Fibroblast of the conjunctiva (primary cell): ENCODE measurements at regions not wholly inside any gene's neighbourhood (a gene's known extent, or its start where the extent isn't known, plus 50 kb on each side); places are given as distances from the start of the nearest gene placed in this dataset.

ENCODE experiments used
- DNase-seq: peaks from one replicate; pipeline ENCODE4 v3.0.0-alpha.2; 2010; ENCODE audit warnings: low read depth

DNA sequence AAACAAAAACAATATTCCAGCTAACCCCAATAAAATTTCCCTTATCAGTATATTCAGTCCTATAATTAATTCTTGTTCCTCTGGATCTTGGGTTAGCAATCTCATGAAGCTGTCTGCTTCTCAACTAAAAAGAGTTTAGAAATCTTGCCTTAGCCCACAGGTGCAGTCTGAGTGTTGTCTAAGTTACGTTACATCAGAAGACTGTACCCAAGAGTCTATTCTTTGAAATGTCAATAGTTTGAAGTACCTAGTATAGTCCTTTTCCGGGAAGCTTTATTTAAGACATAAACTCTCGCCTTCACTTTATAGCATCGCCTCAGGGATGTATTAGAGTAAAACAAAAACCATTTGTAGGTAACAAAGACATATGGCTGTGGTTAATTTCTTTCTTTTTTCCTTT, 465.1 kb downstream of the FUT8 start:
- no peak for DNase-seq

DNA sequence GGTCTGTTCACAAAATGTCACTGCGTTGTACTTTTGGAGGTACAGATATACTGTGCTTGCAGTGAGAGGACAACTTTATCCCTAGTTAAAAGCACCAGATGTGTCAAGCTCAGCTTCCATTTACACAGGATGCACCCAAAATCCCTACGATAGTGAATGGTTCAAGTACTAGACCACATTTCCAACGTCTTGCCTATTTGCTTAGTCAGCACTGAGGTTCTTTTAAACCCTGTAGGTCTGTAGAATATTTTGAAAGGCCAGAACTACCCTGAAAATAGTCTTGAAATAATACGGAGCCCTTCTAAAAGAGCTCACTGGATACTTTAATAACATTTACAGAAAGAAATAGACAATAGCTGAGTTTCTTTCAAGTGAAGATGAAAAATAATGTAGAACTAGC, 466.1 kb downstream of the FUT8 start:
- no peak for DNase-seq

DNA sequence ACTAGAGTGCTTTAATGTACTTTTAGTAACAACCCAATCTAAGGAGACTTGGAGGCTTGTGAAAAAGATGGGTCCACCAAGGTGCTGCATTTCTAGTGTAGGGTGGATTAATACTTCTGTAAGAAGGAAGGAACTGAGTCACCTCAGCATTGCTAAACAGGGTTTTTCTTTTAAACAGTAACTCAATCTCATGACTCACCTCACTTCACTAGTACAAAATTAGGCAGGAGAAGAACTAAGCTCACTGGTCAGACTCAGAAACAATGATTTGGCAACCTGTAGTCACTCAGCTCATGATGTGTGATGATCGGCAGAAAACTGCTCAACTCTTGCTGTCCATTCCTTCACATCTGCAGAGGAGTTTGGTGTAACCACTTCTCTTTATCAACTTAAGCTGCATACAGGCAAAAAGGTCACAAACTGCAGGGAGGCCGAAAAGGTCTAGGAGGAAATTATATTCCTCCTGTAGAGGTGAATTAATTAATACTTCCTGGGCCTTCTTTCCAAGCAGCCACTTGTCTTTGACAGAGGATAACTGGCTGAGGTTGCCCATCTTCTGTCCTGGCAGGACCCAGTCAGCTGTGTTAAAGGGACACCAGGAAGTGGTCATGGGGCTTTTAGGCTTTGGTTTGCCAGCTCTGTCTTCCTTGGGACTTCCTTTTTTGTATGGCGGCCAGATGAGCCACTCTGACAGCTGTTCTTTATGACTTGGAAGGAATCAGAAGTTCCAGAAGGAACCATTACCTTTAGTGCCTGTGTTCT, 466.9 kb downstream of the FUT8 start:
- no peak for DNase-seq

DNA sequence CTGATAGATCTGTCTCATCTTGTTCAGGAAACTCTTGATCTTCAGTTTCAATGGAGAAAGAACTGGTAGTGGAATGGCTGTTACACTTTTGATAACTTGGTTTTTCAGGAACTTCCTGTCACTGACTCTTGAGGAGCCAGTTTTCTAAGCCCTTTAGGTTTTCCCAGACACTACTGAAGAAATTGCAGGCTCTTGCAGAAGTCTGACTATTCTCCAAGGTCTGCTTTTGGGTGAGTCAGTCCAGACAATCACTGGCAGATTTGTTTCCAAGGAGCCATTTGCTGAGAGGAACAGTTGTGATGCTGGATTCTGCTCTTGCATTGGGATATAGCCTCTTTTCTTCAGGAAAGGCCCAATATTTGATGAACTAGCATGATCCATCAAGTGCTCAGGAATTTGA, 468.0 kb downstream of the FUT8 start:
- no peak for DNase-seq

DNA sequence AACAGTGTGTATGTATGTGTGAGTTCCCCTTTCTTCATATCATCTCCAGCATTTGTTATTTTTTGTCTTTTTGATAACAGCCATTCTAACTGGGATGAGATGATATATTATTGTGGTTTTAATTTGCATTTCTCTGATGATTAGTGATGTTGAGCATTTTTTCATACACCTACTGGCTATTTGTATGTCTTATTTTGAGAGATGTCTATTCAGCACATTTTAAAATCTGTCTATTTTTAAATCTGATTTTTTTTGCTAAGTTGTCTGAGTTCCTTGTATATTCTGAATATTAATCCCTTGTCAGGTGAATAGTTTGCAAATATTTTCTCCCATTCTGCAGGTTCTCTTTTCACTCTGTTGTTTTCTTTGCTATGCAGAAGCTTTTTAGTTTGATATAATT, 469.1 kb downstream of the FUT8 start:
- DNase-seq, result no peak

DNA sequence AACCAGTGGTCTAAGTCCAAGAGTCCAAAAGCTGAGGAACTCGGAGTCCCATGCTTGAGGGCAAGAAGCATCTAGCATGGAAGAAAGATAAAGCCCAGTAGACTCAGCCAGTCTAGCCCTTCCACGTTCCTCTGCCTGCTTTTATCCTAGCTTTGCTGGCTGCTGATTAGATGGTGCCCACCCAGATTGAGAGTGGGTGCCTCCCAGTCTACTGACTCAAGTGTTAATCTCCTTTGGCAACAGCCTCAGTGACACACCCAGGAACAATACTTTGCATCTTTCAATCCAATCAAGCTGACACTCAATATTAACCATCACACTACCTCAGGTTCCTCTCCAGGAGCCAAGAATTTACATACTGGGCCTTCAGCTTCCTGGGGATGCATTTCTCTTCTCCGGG, 476.1 kb downstream of the FUT8 start:
- no peak for DNase-seq

DNA sequence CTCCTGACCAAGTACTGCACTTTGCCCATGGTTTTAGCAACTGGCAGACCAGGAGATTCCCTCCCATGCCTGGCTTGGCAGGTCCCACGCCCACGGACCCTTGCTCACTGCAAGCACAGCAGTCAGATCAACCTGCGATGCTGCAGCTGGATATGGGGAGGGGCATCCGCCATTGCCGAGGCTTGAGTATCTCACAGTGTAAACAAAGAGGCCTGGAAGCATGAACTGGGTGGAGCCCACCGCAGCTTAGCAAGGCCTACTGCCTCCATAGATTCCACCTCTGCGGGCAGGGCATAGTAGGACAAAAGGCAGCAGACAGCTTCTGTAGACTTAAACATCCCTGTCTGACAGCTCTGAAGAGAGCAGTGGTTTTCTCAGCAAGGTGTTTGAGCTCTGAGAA, 479.8 kb downstream of the FUT8 start:
- no peak for DNase-seq

DNA sequence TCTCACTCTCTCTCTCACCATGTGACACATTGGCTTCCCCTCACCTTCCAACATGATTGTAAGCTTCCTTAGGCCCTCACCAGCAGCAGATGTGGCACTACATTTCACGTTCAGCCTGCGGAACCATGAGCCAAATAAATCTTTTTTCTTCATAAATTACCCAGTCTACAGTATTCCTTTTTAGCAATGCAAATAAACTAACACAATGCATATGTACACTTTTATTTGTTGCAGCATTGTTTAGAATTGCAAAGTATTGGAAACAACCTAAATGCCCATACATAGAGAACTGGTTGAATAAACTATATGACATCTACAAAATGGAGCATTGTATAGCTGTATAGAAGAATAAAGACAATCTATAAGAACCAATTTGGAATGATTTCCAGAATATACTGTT, 487.6 kb downstream of the FUT8 start:
- DNase-seq, result no peak

DNA sequence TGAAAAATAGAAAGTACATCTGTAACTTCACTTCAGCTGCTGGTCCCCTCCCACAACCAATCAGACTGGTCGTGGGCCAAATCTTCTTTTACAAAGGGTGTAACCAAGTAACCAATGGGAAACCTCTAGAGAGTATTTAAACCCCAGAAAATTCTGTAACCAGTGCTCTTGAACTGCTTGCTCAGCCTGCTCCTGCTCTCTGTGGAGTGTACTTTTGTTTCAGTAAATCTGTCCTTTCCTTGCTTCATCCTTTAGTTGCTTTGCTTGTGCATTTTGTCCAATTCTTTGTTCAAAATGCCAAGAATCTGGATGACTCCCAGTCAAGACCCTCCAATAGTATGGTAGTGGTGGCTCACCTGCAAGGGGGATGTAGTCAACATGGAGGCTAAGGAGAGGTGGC, 489.1 kb downstream of the FUT8 start:
- no peak for DNase-seq

DNA sequence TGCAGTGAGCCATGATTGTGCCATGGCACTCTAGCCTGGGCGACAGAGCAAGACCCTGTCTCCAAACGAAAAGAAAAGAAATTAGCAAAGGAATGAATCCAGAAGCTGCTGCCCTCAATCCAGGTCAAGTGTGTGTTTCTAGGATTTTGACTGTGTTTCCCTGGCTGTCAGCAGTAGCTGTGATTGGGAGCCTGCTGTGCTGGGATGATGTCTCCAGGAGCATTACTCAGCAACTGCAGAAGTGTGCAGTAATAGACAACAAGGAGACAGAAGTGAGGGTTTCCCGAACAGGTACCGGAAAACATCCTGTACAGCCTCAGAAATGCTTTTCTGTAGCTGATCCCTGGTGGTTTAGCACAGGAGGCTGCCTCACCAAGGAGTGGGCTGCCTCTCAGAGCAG, 492.5 kb downstream of the FUT8 start:
- no peak for DNase-seq

DNA sequence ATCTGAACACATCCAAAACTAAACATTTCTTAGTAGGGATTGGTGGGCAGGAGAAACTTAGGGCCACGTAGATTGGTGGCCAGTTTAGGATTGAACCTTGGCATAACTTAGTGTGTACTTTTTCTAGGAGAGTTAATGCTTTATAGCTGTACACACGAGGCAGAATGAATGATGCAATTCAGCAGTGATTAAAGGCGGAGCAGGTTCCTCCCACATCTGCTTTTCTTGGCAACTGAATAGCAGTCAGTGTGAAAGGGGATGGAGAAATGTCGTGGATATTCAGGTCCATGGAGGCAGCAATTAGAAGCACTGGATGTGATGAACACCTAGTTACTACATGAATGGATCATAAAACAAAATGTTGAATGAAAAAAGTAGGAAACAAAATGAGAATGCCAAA, 493.8 kb downstream of the FUT8 start:
- no peak for DNase-seq

DNA sequence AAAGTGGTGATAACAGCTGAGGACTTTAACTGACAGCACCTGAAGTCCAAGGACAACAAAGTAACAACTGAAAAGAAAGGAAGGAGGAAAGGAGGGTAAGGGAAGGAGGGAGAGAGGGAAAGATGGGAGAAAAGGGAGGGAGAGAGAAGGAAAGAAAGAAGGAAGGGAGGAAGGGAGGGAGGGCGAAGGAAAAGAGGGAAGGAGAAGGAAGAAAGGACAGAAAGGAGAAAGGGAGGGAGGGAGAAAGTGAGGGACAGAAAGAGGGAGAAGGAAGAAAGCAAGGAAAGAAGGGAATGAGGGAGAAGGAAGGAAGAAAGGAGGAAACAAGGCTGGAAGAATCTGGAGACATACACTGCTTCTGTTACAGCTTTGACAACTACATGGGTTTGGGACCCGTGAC, 494.4 kb downstream of the FUT8 start:
- no peak for DNase-seq

DNA sequence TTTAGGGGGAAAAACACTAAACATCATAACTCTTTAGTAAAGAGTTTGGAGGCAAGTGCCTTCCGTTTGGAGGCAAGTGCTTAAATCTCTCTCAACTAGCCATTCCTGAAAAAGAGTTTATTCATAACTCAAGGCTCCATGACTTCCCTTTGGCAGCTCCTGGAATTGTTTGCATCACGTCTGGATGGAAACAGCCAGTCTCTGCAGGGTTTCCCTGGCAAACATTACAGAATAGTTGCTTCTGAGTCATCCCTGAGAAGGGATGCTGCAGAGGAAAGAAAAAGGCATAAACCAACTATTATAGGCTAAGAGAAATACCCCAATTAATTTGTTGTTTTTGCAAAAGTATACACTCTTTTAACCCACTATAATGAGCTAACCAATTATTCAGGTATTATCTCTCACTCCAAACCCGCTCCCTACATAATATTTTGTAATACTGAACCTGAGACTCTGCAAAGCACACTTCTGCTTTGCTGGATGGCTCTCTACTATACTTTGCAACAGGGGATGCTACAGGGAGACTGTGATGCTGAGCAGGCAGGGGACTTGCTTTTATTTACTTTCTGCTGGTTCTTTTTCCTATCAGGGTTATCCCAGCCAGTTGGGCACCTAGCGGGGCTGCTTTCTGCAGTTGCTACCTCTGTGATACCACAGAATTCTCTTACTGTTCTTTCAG, 497.7 kb downstream of the FUT8 start:
- DNase-seq, result no peak

DNA sequence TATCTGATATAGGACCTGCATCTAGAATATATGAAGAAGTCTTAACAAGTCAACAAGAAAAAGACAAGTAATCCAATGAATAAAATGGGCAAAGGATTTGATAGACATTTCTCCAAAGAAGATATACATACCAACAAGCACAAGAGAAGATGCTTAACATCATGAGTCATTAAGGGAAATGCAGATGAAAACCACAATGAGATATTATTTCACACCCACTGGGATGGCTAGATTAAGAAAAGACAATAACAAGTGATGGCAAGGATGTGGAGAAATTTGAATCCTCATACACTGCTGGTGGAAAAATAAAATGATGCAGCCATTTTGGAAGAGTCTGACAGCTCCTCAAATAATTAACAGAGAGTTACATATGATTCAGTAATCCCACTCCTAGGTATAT, 502.6 kb downstream of the FUT8 start:
- no peak for DNase-seq

DNA sequence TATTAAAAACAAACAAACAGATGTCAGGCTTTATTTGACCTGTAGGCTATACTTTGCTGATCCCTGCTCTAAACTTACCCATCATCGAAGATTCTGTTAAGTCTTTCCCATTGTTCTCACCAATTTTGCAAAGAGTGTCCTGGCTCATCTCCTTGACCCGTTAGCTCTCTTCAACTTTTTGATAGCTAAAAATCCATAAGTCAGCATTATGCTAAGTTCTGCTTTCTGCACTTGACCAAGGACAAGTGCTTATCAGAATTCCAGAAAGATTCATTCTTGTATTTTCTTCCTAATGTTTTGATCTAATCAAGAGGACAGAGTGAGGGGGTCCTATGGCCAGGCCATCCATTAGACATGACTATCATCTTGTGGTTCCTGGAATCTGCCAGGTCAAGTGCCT, 503.5 kb downstream of the FUT8 start:
- no peak for DNase-seq

DNA sequence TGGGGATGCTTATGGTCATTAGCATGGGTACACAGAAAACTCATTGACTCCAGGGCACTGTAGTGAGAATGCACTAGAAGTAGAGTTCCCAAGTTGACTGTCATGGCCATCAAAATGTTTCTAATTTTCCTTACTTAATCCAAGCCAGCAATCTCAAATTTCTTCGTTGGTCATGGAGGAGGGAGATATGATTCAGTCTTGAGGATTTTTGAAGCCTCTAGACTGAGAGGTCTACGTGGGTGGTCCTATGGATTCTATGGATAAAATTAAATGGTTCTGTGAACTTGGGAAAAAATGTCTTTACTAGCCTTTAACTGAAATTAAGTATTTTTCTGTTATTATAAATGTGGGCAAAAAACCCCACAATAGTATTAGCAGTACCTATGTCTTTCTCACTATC, 508.5 kb downstream of the FUT8 start:
- DNase-seq, result no peak

DNA sequence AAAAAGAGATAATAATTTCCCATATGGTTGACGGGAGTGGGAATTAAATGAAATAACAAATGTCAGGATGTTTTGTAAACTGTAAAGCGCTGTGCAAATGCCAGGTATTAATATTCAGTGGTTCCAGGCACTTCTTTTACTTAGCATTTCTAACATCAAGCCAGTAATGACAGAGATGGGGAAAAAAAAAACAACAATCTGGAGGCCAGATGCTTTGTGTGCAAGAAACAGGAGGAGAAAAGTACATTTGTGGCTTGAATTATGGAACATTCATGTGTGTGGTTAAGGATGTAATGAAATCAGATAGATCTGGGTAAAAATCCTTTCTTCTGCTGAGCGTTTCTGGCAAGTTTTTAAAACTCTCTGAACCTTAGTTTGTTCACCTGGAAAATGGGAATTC, 509.6 kb downstream of the FUT8 start:
- DNase-seq, result no peak

DNA sequence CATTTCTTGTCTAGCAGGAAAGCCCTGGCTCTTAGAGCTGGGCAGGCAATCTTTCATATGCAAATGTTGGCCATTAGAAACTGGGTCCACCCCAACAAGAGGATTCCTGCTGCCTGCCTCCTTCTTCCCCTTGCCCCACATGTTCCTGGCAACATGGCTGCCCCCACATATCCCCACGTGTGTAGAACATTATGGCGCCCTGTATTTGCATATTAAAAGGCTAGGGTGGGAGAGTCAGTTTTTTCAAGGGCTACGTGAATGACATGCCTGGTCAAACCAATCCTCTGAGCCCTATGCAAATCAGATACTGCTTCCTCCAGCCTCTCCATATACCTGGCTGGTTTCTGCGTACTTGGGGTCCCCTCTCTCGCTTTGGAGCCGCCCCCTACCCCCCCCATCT, 514.0 kb downstream of the FUT8 start:
- DNase-seq, result no peak

DNA sequence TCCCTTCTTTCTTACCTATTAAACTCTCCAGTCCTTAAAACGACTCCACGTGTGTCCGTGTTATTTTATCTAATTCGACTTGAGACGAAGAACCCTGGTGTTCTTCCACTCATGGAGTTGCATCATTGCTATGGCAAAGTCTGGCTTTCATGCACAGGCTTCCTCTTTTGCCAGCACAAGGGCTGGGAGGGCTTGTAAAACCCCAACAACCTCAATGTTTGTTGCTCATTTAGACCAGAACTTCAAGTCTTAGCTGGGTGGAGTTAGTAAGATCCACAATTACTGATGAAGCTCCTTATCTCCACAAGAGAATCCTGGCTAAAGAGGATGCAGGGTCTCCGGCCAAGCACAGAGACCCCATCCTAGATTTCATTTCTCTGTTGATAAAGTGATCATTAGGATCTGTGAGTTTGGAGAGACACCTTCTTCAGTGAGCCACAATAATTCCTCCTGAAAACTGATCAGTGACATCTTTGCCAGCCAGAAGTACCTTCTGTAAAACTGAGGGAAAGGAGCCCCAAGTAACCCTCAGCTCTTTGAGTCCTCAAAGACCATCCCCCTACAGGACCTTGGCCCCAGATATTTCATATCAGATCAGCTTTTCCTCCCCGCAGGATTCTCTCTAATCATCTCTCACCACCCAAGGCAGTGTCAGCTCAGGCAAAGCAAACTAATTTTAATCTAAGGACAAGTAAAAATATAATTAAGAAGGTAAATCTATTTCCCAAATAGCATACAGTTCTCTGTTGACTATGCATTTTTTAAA, 514.6 kb downstream of the FUT8 start:
- DNase-seq, result no peak

DNA sequence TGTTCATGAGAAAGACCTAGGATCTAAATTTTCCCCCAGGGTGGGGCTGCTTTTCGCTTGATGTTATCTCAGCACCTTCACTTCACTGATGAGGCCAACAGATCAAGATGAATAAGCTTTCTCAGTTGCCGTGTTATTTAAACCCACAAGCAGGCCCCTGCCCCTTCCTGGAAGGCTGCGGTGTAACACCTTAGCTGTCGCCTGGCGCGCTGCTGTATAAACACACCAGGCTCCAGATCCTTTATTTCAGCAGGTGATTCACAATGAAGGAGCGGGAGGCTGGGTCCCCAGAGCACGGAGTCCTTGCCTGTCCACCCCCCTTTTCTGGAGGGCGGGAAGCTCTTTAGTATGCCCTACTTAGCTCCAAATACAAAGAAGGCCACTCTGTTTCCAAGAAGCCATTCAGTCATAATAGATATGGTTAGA, 515.4 kb downstream of the FUT8 start:
- no peak for DNase-seq

DNA sequence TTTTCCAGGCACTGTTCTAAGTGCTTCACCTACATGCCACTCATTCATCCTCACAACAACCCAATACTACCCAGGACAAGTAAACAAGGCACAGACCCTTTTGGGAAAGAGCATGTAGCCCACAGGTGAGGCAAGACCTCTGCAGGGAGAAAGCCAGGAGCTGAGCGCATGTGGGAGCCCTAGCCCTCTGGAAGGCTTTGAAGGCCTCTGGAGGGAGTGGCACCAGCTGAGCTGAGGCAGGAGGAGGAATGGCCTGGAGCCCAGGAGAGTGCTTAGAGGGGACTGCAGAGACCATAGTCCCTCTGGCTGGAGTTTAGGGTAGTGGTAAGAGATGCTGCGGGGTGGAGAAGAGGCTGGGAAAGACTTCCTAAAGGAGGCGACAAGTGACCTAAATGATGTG, 516.5 kb downstream of the FUT8 start:
- no peak for DNase-seq

DNA sequence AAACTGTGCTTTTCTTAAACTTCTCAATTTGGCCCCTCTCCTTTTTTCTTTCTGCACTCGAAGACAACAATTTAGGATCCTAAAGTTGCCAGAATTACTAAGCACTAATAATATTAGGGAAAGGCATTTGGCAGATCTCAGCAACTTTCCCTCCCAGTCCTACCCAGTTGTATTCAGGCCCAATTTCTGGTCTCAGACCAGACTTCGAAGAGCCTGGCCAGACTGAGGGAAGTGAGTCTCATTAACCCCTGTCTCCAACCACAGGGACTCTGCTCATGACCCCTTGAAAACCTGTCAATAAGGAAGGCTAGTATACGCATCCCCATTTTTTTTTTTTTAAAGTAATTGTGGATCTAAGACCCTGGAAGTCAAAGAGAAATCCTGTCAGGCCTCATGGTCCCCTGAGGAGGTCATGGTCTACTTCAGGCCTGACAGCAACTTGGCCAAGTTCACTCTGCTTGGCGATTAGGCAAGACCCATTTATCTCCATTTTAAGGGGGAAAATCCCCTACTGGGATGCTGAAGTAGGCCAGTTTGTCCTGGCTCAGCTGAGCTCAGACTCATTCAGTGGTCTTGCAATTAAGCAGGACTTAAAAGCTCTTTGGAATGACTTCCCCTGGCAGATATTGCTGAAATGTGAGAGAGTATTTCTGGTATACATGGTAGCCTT, 521.0 kb downstream of the FUT8 start:
- no peak for DNase-seq

DNA sequence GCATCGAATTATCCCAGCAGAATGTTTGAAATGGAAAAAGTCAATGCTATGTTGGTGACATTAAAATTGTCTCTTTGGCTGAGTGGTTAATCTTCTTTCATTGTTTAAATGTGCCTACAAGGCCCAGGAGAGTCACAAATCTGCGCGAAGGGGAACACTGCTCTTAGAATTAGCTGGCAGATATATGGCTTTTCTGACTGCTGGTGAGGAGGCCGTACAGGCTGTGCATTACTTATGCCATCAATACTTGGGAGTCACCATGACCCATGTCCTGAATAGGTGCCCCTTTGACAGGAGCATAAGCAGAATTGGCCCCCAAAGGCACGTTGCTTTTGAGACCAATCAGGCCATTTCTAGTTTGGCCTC, 521.5 kb downstream of the FUT8 start:
- no peak for DNase-seq
